ENCODE measurements at regions not wholly inside any gene's neighbourhood (a gene's known extent, or its start where the extent isn't known, plus 50 kb on each side); places are given as distances from the start of the nearest gene placed in this dataset.
"Not testable (repeated sequence)": the region's sequence is repeated elsewhere in the genome, so short reads cannot be mapped to it uniquely, and the experiment has no call there.

DNA sequence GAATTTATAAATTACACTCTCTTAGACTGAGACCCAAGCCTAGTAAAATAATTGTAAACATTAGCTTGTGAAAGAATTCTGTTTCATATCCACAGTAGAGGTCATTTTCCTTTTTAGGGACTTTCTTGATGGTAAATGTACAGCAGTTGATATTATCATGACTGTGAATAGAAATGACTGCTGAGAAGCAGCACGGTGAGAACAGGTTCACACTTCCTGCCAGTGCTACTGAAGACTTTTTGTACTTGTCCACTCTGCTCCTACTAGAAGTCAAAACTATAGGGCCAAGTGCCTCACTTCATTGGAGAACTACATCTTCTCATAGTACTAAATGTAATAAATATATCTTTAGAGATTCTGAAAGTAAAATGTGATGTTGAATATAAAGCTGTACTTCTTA is 63.3 kb upstream of the C12orf71 start:
- H3K27ac ChIP-seq (ENCODE audit: low read length, poor library complexity, severe bottlenecking); DNase-seq; H3K4me3 ChIP-seq (ENCODE audit: insufficient read depth in 1 of 2, low read depth in 1 of 2, low read length in 2 of 2); H3K27me3 ChIP-seq (ENCODE audit: control insufficient read depth in 1 of 2, insufficient read depth in 1 of 2, low read length in 2 of 2); H2BK15ac ChIP-seq (ENCODE audit: low read depth, poor library complexity, severe bottlenecking); H2BK5ac ChIP-seq (ENCODE audit: low read depth, low read length, poor library complexity, severe bottlenecking); H3K36me3 ChIP-seq (ENCODE audit: control insufficient read depth in 1 of 2, insufficient read depth in 2 of 2, low read depth in 1 of 2, low read length in 2 of 2); H3K23ac ChIP-seq (ENCODE audit: low read length in 2 of 2); H2AK5ac ChIP-seq (ENCODE audit: low read length, severe bottlenecking); H4K91ac ChIP-seq (ENCODE audit: low read length); H3K79me1 ChIP-seq (replicated peaks; ENCODE audit: low read length, poor library complexity, severe bottlenecking); H3K4ac ChIP-seq (ENCODE audit: low read depth in 1 of 2, low read length in 2 of 2); H3K4me1 ChIP-seq (ENCODE audit: control insufficient read depth, insufficient read depth, low read depth, low read length); H4K8ac ChIP-seq (ENCODE audit: low read length); H3K4me2 ChIP-seq (ENCODE audit: low read length, poor library complexity, severe bottlenecking); H3K9ac ChIP-seq (ENCODE audit: low read length); H2BK120ac ChIP-seq (ENCODE audit: low read depth, low read length); H3K18ac ChIP-seq (ENCODE audit: low read depth in 1 of 2, low read length in 2 of 2); H2BK12ac ChIP-seq (ENCODE audit: low read length in 2 of 2); H3K9me3 ChIP-seq (ENCODE audit: control insufficient read depth, low read length); H3K14ac ChIP-seq (ENCODE audit: low read length in 2 of 2); H2AFZ ChIP-seq (ENCODE audit: low read depth, low read length): not testable (repeated sequence)
- WGBS = no CpG with 5 or more reads among the region's 1 CpG

- Histone ChIP-seq H3K27me3 (ENCODE audit: control insufficient read depth in 1 of 2, insufficient read depth in 1 of 2, low read length in 2 of 2) (no peaks in the 10 kb centered on the region), H2BK120ac (ENCODE audit: low read depth, low read length) (no peak overlapping the region), H3K9me3 (ENCODE audit: control insufficient read depth, low read length) (no peaks in the 10 kb centered on the region), H4K91ac (ENCODE audit: low read length) (no peak overlapping the region), H3K36me3 (ENCODE audit: control insufficient read depth in 1 of 2, insufficient read depth in 2 of 2, low read depth in 1 of 2, low read length in 2 of 2) (no peaks in the 10 kb centered on the region), H3K4me2 (ENCODE audit: low read length, poor library complexity, severe bottlenecking) (no peak overlapping the region), H2BK15ac (ENCODE audit: low read depth, poor library complexity, severe bottlenecking) (no peak overlapping the region), H4K8ac (ENCODE audit: low read length) (no peak overlapping the region), H3K4ac (ENCODE audit: low read depth in 1 of 2, low read length in 2 of 2) (no peak overlapping the region), H3K79me1 (replicated peaks; ENCODE audit: low read length, poor library complexity, severe bottlenecking) (no peaks in the 10 kb centered on the region), H3K14ac (ENCODE audit: low read length in 2 of 2) (no peak overlapping the region), H2AFZ (ENCODE audit: low read depth, low read length) (no peak overlapping the region), H3K23ac (ENCODE audit: low read length in 2 of 2) (no peak overlapping the region), H3K4me1 (ENCODE audit: control insufficient read depth, insufficient read depth, low read depth, low read length) (no peaks in the 10 kb centered on the region), H3K27ac (ENCODE audit: low read length, poor library complexity, severe bottlenecking) (no peak overlapping the region), H2BK5ac (ENCODE audit: low read depth, low read length, poor library complexity, severe bottlenecking) (no peak overlapping the region), H3K18ac (ENCODE audit: low read depth in 1 of 2, low read length in 2 of 2) (no peak overlapping the region), H2BK12ac (ENCODE audit: low read length in 2 of 2) (no peak overlapping the region), H2AK5ac (ENCODE audit: low read length, severe bottlenecking) (no peak overlapping the region), H3K9ac (ENCODE audit: low read length) (no peak overlapping the region), H3K4me3 (ENCODE audit: insufficient read depth in 1 of 2, low read depth in 1 of 2, low read length in 2 of 2) (no peak overlapping the region)
- no peak for DNase-seq
Measured at GRCh38 chr12:27148373-27148772, 66.0 kb upstream of the C12orf71 start.

- no peak overlapping the region for H3K9ac ChIP-seq (ENCODE audit: low read length)
- no peak overlapping the region for H4K8ac ChIP-seq (ENCODE audit: low read length)
- no peak overlapping the region for H4K91ac ChIP-seq (ENCODE audit: low read length)
- no peak overlapping the region for H3K4me3 ChIP-seq (ENCODE audit: insufficient read depth in 1 of 2, low read depth in 1 of 2, low read length in 2 of 2)
- no peak overlapping the region for H2BK12ac ChIP-seq (ENCODE audit: low read length in 2 of 2)
- no peak for DNase-seq
- H3K18ac ChIP-seq (ENCODE audit: low read depth in 1 of 2, low read length in 2 of 2) = no peak overlapping the region
- H2AFZ ChIP-seq (ENCODE audit: low read depth, low read length) = no peak overlapping the region
- H3K4me2 ChIP-seq (ENCODE audit: low read length, poor library complexity, severe bottlenecking) = no peak overlapping the region
- WGBS = no CpG with 5 or more reads among the region's 2 CpGs
- no peaks in the 10 kb centered on the region for H3K36me3 ChIP-seq (ENCODE audit: control insufficient read depth in 1 of 2, insufficient read depth in 2 of 2, low read depth in 1 of 2, low read length in 2 of 2)
- H3K14ac ChIP-seq (ENCODE audit: low read length in 2 of 2) = no peak overlapping the region
- no peaks in the 10 kb centered on the region for H3K27me3 ChIP-seq (ENCODE audit: control insufficient read depth in 1 of 2, insufficient read depth in 1 of 2, low read length in 2 of 2)
- no peaks in the 10 kb centered on the region for H3K9me3 ChIP-seq (ENCODE audit: control insufficient read depth, low read length)
- H3K4ac ChIP-seq (ENCODE audit: low read depth in 1 of 2, low read length in 2 of 2) = no peak overlapping the region
- no peak overlapping the region for H3K23ac ChIP-seq (ENCODE audit: low read length in 2 of 2)
- no peaks in the 10 kb centered on the region for H3K79me1 ChIP-seq (replicated peaks; ENCODE audit: low read length, poor library complexity, severe bottlenecking)
- no peak overlapping the region for H3K27ac ChIP-seq (ENCODE audit: low read length, poor library complexity, severe bottlenecking)
- H2BK120ac ChIP-seq (ENCODE audit: low read depth, low read length) = no peak overlapping the region
- H2BK15ac ChIP-seq (ENCODE audit: low read depth, poor library complexity, severe bottlenecking) = no peak overlapping the region
- no peak overlapping the region for H2BK5ac ChIP-seq (ENCODE audit: low read depth, low read length, poor library complexity, severe bottlenecking)
- no peak overlapping the region for H2AK5ac ChIP-seq (ENCODE audit: low read length, severe bottlenecking)
- H3K4me1 ChIP-seq (ENCODE audit: control insufficient read depth, insufficient read depth, low read depth, low read length) = no peaks in the 10 kb centered on the region
Measured at GRCh38 chr12:27148791-27149190, 66.4 kb upstream of the C12orf71 start.

DNA sequence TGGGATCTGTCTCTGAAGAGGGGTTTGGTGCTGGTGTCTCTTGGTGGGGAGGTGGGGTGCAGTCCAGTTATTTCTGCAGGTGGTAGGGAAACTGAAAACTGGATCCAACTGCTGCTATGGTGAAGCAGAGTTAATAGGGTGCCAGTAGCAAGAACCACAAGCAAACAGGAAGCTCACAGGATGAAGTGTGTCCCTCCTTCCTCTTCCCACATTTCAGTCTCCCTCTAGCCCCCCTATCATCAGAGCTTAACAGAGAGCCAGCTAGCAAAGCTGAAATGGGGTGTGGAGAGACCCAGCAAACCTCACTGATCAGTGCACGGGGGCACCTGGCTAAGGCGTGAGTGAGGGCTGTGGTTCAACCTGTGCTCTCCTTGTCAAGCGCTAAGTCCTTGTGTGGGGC is 69.1 kb upstream of the C12orf71 start:
- Histone ChIP-seq H3K4ac (ENCODE audit: low read depth in 1 of 2, low read length in 2 of 2) (no peak overlapping the region), H3K23ac (ENCODE audit: low read length in 2 of 2) (no peak overlapping the region), H4K8ac (ENCODE audit: low read length) (no peak overlapping the region), H3K4me3 (ENCODE audit: insufficient read depth in 1 of 2, low read depth in 1 of 2, low read length in 2 of 2) (no peak overlapping the region), H2AK5ac (ENCODE audit: low read length, severe bottlenecking) (no peak overlapping the region), H3K14ac (ENCODE audit: low read length in 2 of 2) (no peak overlapping the region), H2BK120ac (ENCODE audit: low read depth, low read length) (no peak overlapping the region), H3K79me1 (replicated peaks; ENCODE audit: low read length, poor library complexity, severe bottlenecking) (no peaks in the 10 kb centered on the region), H2BK5ac (ENCODE audit: low read depth, low read length, poor library complexity, severe bottlenecking) (no peak overlapping the region), H3K27me3 (ENCODE audit: control insufficient read depth in 1 of 2, insufficient read depth in 1 of 2, low read length in 2 of 2) (no peaks in the 10 kb centered on the region), H2BK12ac (ENCODE audit: low read length in 2 of 2) (no peak overlapping the region), H3K9me3 (ENCODE audit: control insufficient read depth, low read length) (no peaks in the 10 kb centered on the region), H4K91ac (ENCODE audit: low read length) (no peak overlapping the region), H3K4me2 (ENCODE audit: low read length, poor library complexity, severe bottlenecking) (no peak overlapping the region), H3K9ac (ENCODE audit: low read length) (no peak overlapping the region), H2BK15ac (ENCODE audit: low read depth, poor library complexity, severe bottlenecking) (no peak overlapping the region), H3K18ac (ENCODE audit: low read depth in 1 of 2, low read length in 2 of 2) (no peak overlapping the region), H2AFZ (ENCODE audit: low read depth, low read length) (no peak overlapping the region), H3K27ac (ENCODE audit: low read length, poor library complexity, severe bottlenecking) (no peak overlapping the region), H3K36me3 (ENCODE audit: control insufficient read depth in 1 of 2, insufficient read depth in 2 of 2, low read depth in 1 of 2, low read length in 2 of 2) (no peaks in the 10 kb centered on the region), H3K4me1 (ENCODE audit: control insufficient read depth, insufficient read depth, low read depth, low read length) (no peaks in the 10 kb centered on the region)
- WGBS = 90% methylated on average over 3 of the region's 3 CpGs
- DNase-seq = no peak

Data from mesenchymal stem cell (in vitro differentiated cells and primary cell).